Activated CD4-positive, CD25-positive, alpha-beta regulatory T cell treated with anti-CD3 and anti-CD28 coated beads, Interleukin-2, amount 50 U/mL, for 72 hours (primary cell): ENCODE measurements at regions not wholly inside any gene's neighbourhood (a gene's known extent, or its start where the extent isn't known, plus 50 kb on each side); places are given as distances from the start of the nearest gene placed in this dataset.

ENCODE experiments used
- DNase-seq: peaks from one replicate; pipeline ENCODE4 v3.0.0; 2021

DNA sequence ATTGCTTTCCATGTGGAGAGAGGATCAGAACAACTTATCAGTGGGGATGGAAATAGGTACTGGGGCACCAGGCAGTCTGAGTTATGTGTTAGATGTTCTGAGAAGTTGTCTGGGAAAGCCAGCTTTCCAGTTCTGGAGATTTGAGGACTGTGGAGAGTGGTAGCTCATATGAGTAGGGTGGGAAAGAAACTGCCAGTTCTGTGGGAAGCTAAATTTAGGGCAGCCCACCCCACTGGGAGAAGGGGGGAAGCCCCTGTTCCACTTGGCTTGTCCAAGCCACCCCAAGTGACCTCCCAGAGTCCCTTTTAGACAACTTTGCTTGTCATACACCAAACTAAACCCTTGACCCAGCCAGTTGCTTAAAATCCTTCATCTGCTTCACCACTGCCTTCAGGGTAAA lies 189.5 kb downstream of the REEP3 start:
- DNase-seq, result no peak

DNA sequence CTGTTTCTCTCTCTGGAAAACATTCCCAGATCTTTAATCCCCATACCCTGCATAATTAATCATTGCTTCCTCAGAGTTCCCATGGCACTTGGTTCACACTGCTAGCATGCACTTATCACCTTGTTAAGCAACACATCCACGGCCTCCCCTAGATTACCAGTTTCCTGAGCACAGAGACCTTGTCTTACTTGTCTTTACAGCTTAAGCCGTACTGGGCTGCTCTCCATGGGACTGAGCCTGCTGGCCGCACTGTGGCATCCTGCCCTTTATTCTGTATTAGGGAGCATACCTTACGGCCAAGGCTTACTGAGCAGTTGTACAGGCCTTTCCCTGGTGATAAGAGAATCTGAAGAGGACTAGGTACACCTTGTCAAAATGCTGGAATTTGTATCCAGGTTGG lies 190.2 kb downstream of the REEP3 start:
- no peak for DNase-seq

DNA sequence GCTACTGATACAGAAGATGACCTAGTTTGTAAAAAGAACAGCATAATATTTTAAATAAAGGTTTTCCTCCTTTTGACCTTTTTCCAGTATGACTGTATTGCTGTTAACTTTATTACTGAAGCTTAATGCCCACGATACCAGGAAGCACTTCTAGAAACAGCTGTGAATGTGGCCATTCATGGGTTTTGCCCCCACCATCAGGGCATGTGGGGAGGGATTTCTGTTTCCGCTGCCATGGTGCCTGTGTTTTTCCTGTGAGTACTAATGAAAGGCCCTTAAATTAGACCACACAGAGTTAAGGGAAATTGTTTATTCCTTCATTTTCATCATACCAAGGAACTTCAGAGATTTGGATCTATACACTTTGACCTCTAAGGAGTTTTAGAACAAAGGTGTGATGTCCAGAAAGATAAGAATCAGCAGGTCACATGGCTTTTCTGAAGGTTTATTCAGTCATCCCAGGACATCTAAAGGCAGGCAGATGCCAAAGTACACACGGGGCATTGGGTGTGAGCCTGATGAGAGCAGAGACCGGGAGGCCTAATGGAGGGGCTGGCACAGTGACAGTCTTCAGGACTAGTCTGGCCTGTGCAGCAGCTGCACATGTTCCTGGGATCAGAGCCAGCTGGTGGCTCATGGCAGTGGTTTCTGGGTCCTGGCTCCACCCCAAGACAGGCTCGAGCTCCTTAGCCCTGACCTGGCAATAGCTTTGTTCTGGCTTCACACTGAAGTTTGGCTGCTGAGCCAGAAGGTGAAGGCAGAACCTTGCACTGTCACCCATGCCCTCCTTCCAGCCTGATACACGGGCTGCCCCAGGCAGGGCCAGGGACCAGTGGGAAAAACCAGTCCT lies 190.9 kb downstream of the REEP3 start:
- no peak for DNase-seq

DNA sequence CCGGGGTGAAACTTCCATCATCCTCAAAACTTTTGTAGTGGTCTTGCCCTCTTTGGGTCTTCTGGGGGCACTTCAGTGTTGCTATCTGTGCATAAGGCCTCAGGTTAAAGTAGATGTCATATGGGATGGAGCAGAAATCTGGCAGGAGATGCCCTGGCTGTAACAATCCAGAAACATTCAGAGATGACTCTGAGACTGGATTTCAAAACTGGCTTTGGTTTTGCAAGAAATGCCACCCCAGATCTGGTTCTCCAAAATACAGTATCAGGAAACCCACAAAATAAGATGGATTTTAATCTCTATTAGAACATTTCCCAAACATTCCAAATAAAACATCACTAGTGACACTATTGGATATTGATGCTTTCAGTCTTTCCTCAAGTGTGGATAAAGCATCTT lies 191.5 kb downstream of the REEP3 start:
- no peak for DNase-seq

DNA sequence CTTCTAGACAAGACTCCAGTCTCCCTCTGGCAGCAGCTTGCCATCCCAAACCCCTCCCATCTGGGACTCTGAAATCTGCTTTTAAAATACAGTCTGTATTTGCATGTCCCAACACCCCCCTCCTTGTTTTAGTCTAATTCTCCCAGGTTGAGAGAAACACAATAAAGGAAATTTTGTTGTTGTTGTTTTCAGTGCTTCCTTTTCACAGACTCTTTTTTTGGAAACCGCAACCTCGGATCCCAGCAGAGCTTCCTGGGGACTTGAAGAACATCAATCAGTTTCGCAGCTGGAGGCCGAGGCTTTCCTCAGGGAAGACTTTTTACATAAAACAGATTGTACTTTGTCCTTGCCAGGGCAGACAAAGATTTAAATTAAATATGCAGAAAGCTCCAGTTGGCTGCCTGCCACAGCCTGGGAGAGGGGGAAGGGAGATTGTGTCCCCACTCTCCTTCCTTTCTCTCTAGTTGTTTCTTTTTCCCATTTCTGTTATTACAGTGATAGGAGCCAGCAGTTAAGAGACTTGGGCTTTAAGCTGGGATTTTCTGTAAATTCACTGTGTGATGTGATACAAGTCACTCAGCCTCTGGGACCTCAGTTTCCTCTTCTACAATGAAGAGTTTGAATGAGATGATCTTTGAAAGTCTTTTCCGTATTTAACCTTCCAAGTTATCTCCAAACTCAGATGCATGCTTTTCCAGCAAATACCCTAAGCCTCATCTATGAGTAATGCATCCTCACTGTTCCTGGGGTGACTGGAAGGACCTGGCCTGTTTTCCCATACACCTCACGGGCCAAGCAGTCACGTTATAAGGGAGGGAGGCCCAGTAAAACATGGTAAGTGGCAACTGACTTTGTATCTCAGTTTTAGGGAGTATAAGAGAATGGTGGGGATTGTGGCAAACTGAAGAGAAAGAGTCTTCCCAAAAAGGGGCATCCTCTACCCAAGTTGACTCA lies 192.3 kb downstream of the REEP3 start:
- DNase-seq, result no peak

DNA sequence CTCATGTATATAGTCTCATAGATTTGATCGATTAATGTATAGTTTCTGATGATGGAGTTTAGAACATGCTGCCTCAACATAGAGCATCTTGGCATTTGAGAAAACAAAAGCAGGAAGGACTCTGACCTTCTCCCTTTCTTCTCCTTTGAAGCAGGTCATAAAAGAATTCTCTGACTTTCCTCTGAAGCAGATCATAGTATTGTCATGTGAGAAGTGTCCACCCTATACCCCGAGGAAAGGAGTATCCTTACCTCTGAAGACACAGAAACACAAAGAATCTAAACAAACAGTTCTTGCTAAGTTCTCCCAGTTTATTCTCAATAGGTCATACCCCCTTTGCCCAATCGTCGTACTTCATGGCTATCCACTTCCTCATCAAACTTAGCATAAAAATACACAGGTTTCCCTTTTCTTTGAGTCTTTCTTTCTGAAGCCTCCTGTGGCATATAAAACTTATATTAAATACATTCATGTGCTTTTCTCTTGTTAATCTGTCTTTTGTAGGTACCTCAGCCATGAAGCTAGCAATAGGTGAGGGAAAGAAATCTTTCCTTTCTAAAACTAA lies 194.9 kb downstream of the REEP3 start:
- DNase-seq, result no peak

DNA sequence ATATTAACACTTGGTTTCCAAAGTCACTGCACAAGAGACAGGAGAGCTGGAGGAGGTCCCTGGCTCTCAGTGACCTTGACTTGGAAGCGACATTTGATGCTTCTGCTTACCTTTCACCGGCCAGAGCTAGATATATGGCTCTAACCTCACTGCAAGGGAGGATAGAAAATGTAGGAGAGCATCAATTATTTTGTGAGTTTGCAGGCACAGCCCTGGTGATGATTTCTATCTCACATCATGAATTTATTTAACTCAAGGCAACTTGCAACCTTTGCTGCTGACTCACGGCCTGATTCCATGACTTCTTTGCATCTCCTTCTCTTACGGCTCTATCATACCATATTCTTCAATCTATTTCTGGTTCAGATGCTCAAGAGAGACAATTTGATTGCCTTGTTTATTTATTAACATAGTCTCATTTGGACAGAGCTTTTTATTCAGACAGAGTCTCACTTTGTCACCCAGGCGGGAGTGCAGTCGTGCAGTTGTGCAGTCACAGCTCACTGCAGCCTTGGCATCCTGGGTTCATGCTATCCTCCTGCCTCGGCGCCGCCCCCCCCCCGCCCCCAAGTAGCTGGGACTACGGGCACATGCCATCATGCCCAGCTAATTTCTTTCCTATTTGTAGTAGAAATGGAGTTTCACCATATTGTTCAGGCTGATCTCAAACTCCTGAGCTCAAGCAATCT lies 196.0 kb downstream of the REEP3 start:
- DNase-seq, result no peak

DNA sequence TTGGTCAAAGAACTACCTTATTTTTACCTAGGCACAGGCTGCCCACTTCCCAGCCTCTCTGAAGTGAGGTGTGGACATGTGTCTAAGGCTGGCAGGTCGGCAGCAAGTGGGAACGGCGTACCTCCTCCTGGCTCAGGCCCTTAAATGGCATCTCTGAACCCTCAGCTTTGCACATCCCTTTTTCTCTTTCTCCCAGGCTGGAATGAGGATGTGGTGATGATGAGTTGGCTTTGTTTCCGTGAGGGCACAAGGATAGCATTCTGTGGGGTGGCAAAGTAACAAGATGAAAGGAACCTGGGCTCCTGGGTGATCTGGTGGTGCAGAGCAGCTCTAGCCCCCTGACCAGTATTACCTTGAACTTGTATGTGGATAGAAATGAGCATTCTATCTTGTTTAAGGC lies 196.8 kb downstream of the REEP3 start:
- no peak for DNase-seq

DNA sequence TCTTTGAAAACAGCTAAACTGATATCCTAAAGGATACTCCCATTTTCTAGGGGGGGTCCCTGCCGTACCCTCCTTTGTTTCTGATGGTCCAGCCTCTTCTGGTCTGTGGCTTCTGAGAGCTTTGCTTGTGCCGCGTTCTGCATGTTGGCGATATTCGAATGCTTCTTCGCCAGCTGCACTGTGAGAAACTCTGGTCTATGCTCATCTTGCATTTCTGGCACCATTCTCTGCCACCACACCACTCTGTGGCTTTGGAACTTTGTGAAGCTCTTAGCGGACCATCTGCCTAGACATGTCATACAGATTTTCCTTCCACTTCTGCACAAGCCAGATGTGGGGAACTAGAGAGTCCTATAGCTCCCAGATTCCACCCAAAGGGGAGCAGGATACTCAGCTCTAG lies 197.2 kb downstream of the REEP3 start:
- no peak for DNase-seq

DNA sequence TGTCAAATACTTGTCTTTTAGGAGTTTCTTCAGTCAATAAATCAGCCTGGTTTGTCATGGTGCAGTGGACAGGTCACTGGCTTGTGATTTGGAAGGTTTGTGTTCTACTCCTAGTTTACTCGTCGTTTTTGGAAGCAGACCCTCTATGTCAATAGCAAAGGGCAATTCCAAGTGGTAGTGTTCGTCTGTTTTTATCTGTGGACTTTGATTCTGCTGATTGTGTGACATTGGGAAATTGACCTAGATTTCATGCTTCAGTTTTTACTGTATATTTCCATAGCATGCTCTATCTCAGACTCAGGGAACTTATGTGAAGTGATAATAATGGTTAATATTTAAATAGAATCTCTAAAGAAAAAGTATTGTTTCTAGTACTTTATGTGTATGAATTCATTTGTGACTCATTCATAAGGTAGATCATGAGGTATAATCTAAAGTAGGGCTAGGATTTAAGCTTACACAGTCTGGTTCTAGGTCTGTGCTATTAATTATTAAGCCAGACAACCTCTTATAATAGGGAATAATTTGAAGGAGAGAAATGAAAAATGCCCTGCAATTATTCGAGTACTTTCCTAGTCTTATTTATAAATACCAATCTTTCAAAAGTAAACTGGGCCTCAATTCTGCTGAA lies 198.1 kb downstream of the REEP3 start:
- DNase-seq, result no peak

DNA sequence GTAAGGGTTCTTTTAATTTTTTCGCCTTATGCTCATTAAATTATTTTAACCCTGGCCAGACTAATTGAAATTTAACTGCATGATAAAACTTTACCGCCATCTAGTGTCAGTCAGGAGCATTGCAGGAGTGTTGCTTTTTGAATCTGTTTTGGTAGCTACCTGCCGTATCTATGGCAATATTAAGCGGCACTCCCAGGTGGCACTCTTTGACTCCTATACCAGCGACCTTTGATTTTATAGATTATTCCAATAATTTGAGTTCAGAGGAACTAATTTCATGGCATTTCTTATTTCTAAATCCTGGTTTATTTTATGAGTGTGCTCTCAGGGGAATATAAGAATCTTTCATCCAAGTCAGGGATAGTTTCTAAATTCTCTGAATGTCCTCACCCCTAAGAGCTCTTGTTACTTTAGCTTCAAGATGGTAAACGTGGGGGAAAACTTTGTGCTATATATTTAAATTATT lies 198.9 kb downstream of the REEP3 start:
- no peak for DNase-seq

DNA sequence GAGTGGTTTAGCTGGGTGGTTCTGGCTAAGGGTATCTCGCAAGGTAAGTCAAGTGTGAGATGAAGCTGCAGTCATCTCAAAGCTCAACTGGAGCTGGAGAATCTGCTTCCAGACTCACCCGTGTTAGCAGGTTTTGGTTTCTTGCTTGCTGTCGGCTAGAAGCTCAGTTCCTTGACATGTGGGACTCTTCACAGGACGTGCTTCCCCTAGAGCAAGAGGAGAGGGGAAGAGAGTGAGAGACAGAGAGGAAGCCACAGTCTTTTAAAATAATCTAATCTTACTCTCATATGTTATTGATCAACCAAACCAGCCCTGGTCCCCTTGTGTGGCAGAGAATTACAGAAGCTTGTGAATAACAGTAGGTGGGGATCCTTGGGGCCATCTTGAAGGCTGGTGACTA lies 199.5 kb downstream of the REEP3 start:
- no peak for DNase-seq

DNA sequence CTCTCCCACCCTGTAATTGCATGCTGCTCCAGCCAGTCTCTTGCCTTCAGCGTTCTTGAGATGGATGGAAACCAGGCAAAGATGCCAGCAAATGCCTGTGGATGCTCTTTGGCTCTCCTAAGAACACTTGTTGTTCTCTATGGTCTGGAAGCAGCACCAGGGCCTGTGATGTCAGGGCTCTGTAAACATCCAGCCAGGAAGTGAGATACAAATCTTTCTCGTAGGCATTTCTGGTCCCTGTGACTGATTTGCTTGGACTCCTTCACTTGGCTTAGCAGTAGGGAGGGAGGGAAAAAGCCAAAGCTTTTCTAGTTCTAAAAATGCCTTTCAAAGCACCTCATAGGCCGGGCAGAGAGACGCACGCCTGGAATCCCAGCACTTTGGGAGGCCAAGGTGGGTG lies 201.3 kb downstream of the REEP3 start:
- DNase-seq, result no peak

DNA sequence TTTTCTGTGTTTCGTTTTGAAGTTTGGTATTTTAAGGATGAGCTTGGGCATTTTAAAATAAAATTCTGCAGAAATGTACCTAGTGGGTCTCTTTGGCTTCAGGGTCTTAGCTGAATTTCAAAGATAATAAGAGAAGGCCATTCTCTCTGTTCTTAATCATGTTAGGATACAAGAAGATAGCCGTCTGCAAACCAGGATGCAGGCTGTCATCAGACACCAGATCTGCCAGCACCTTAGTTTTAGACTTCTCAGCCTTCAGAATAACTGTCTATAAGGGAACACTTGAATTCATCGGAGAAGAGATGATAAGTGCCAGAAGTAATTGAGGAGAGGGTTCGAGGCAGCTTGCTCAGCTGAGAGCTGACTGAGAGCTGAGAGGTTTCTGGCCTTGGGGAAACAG lies 202.1 kb downstream of the REEP3 start:
- DNase-seq, result no peak

DNA sequence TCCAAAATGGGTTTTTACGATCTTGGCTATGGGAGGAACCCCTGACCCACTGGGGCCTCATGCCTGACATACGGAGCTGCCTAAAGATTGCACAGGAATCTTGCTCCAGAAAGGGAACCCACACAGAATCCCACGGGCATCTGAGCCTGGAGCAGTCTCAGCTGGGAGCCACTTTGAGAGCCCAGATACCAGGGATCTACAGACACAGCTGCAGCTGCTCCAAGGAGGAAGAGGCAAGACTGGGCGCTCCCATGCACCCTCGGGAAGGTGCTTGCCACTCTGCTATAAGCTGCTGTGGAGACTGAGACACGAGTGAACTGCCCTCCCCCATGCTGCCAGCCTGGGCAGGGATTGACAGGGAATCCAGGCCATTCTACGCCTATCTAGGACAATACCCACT lies 202.5 kb downstream of the REEP3 start:
- no peak for DNase-seq

DNA sequence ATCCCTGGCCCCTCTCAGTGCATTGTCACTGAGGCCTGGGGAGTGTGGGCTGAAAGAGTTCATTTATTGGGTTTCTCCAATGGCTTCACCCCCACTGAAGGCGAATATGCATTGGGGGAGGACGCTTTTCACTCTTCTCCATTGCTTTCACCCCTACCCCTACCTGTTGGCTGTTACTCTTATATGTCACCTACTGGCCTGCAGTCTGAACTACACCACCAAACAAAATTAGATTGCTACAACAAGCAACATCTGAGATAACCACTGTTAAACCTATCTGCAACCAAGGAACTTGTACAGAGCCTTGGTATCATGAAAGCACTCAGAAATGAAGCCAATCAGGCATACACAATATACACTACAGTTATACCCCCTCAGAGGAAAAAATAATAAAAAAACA lies 203.7 kb downstream of the REEP3 start:
- no peak for DNase-seq

DNA sequence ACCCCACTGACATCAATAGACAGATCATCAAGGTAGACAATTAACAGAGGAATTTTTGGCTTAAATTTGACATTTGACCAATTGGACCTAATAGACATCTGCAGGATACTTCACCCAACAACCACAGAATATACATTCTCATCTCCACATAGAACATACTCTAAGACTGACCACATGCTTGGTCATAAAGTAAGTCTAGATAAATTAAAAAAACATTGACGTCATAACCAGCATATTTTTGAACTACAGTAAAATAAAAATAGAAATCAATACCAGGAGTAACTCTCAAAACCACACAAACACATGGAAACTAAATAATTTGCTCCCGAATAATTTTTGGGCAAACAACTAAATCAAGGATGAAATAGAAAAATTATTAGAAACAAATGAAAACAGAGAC lies 205.7 kb downstream of the REEP3 start:
- no peak for DNase-seq

DNA sequence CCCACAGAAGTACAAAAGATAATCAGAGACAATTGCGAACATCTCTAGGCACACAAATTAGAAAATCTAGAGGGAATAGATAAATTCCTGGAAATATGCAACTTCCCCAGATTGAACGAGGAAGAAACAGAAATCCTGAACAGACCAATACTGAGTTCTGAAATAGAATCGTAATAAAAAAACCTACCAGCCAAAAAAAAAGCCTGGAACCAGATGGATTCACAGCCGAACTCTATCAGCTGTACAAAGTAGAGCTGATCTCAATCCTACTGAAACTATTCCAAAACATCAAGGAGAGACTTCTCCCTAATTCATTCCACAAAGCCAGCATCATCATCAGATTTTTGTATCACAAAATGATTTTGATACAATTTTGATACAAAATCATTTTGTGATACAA lies 206.4 kb downstream of the REEP3 start:
- no peak for DNase-seq

DNA sequence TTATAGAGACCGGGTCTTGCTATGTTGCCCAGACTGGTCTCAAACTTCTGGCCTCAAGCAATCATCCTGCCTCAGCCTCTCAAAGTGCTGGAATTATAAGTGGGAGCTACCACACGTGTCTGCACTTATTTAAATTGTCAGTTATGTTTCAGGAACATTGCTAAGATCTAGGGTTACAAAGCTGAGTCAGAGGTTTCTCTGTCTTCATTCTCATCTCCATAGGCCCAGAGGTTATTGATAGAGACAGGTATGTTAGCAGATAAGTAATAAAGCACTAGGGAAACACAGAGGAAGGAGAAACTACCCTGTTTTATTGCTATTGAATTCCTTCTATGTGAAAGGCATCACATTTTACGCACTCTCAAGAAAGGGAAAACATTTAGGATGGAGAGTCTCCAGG lies 214.1 kb downstream of the REEP3 start:
- DNase-seq, result no peak

DNA sequence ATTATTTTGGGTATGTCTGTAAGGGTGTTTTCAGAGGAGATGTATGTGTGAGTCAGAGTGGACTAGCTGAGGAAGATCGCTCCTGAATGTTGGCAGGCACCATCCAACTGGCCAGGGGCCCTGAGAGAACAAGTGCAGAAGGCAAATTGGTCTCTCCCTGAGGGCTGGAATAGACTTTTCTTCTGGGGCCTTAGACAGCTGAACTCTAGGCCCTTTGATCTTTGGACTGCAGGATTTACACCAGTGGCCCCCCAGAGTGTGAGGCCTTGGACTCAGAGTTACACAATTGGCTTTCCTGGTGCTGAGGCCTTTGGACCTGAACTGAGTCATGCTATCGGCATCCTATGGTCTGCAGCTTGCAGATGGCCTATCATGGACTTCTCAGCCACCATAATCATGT lies 217.2 kb downstream of the REEP3 start:
- no peak for DNase-seq

DNA sequence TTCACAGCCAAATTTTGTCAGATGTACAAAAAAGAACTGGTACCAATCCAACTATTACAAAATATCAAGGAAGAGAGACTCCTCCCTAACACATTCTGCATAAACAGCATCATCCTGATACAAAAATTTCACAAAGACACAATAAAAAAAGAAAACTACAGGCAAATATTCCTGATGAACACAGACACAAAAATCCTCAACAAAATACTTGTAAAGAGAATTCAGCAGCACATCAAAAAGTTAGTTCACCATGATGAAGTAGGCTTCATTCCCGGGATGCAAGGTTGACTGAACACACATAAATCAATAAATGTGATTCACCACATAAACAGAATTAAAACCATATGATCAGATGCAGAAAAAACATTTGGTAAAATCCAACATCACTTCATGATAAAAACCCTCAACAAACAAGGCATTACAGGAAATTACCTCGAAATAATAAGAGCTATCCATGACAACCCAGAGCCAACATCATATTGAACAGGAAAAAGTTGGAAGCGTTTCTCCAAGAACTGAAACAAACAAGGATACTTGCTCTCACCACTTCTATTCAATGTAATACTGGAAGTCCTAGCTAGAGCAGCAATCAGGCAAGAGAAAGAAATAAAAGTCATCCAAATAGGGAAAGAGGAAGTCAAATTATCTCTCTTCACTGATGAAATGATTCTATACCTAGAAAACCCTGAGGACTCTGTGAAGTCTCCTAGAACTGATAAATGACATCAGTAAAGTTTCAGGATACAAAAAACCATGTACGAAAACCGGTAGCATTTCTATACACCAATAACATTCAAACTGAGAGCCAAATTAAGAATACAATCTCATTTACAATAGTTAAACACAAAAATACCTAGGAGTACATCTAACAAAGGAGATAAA lies 223.1 kb downstream of the REEP3 start:
- no peak for DNase-seq

DNA sequence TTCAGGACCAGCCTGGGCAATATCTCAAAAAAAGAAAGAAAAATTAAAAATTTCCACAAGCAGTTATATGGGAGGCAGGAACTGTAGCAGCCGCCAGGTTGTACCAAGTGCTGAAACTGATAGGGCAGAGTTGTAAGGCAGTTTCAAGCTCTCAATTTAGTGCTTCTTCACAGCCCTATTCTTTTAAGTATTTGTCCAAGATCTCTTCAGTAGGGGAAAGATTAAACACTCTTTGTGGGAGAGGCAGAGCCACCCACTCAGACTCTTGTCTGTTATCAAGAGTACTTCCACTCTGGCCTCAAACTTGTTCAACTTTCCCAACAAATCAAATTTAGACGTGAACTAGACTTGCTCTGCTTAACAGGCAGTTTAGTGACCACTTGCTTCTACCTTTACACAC lies 228.7 kb downstream of the REEP3 start:
- no peak for DNase-seq
